HepG2 (cell line): ENCODE measurements at regions not wholly inside any gene's neighbourhood (a gene's known extent, or its start where the extent isn't known, plus 50 kb on each side); places are given as distances from the start of the nearest gene placed in this dataset.

Source experiments
- ATAC-seq: fragments of 200-7000 bp; cut with Tn5 transposase; 3 replicates; pipeline ENCODE4 v1.9.1; 2020; ENCODE audit warnings: mild to moderate bottlenecking, moderate library complexity
- BruUV-seq: library from RNA; stranded (reverse); fragments of 400-500 nt; replicated peaks from 2 replicates; lab custom pipeline; 2021; lab: Mats Ljungman, UMichigan
- CTCF ChIA-PET: fragments of 300-600 bp; formaldehyde crosslinking; extraction: SDS; loops from one replicate; lab custom pipeline; 2021; ENCODE audit warnings: low total read pairs, inconsistent platforms, low intra/inter-chr PET ratio; lab: Yijun Ruan, JAX
- POLR2A ChIA-PET: fragments of 350-600 bp; sonication (Branson Sonifier 250); formaldehyde crosslinking; loops from one replicate; lab custom pipeline; 2020; ENCODE audit warnings: antibody characterized with exemption, inconsistent platforms; lab: Yijun Ruan, JAX
- DNase-seq: peaks from one replicate; pipeline ENCODE4 v3.0.0-alpha.2; 2015; ENCODE audit warnings: low spot score
- FAIRE-seq: peaks from 3 replicates; lab custom pipeline; 2011; peaks lifted over from hg19 to GRCh38; lab: Jason Lieb, UNC
- H2AFZ ChIP-seq: one replicate; pipeline ENCODE4 v1.6.1; 2011; ENCODE audit warnings: low read length, inconsistent platforms
- H3K27ac ChIP-seq: fragments of 300-600 bp; 3 replicates; pipeline ENCODE4 v1.8.0; 2011; ENCODE audit warnings: mixed run types, mild to moderate bottlenecking, mixed read lengths, low read length, inconsistent platforms; ENCODE audit not compliant: insufficient read depth; ENCODE audit errors: extremely low read length
- H3K27me3 ChIP-seq, 2 experiments: fragments of 200-600 bp in 1 of 2; 2 replicates in 1 of 2; 3 replicates in 1 of 2; pipeline versions ENCODE4 v1.6.0 to v1.8.0; 2011; ENCODE audit warnings: low read length in 2 of 2, mild to moderate bottlenecking in 2 of 2, moderate library complexity in 2 of 2, inconsistent platforms in 1 of 2; ENCODE audit not compliant: insufficient read depth in 2 of 2, control insufficient read depth in 1 of 2
- H3K36me3 ChIP-seq, 2 experiments: fragments of 200-600 bp in 1 of 2; replicated peaks in 1 of 2; 2 replicates in 1 of 2; 3 replicates in 1 of 2; pipeline versions ENCODE4 v1.5.1 to v1.8.0; 2011; ENCODE audit warnings: low read length in 2 of 2, inconsistent platforms in 1 of 2; ENCODE audit not compliant: insufficient read depth in 2 of 2, control insufficient read depth in 1 of 2
- H3K4me1 ChIP-seq: 2 replicates; pipeline ENCODE4 v1.5.1; 2012; ENCODE audit warnings: low read length, inconsistent platforms; ENCODE audit not compliant: insufficient read depth
- H3K4me2 ChIP-seq: 2 replicates; pipeline ENCODE4 v1.6.0; 2011; ENCODE audit warnings: low read depth, low read length, inconsistent platforms
- H3K4me3 ChIP-seq, 3 experiments: fragments of 200-600 bp in 1 of 3; sonication (generic), shearing (Covaris generic) in 1 of 3; replicated peaks in 1 of 3; 2 replicates each; pipeline ENCODE4 v1.5.1; 2011 to 2016; ENCODE audit warnings: low read length in 3 of 3, inconsistent platforms in 2 of 3, low read depth in 2 of 3, mild to moderate bottlenecking in 2 of 3, control low read depth in 1 of 3, mixed read lengths in 1 of 3; ENCODE audit not compliant: insufficient read depth in 1 of 3
- H3K79me2 ChIP-seq: one replicate; pipeline ENCODE4 v1.6.1; 2011; ENCODE audit warnings: low read length, inconsistent platforms; ENCODE audit not compliant: insufficient read depth
- H3K9ac ChIP-seq: 2 replicates; pipeline ENCODE4 v1.6.0; 2011; ENCODE audit warnings: mild to moderate bottlenecking, low read depth, low read length, inconsistent platforms; ENCODE audit not compliant: insufficient read depth
- H3K9me3 ChIP-seq: 2 replicates; pipeline ENCODE4 v1.5.1; 2012; ENCODE audit warnings: mild to moderate bottlenecking, low read length
- H4K20me1 ChIP-seq: 2 replicates; pipeline ENCODE4 v1.6.0; 2011; ENCODE audit warnings: inconsistent platforms, mild to moderate bottlenecking, low read length, moderate library complexity; ENCODE audit not compliant: insufficient read depth
- ATM ChIP-seq: fragments of 450-650 bp; IDR thresholded peaks from 2 replicates; pipeline ENCODE4 v1.7.1; 2017; ENCODE audit warnings: mild to moderate bottlenecking, borderline replicate concordance
- HDAC2 ChIP-seq: sonication (generic); formaldehyde crosslinking; IDR thresholded peaks from 2 replicates; pipeline ENCODE4 v1.4.0; 2020; ENCODE audit warnings: missing genetic modification reagents
- ZC3H13 ChIP-seq: sonication (generic); formaldehyde crosslinking; IDR thresholded peaks from 2 replicates; pipeline ENCODE4 v1.8.1; 2023; ENCODE audit warnings: mild to moderate bottlenecking, missing genetic modification reagents, moderate library complexity
- ZNF547 ChIP-seq: sonication (generic); formaldehyde crosslinking; IDR thresholded peaks from 2 replicates; pipeline ENCODE4 v1.5.1; 2020; ENCODE audit warnings: mild to moderate bottlenecking, missing genetic modification reagents
- ZNF564 ChIP-seq: sonication (generic); formaldehyde crosslinking; IDR thresholded peaks from 2 replicates; pipeline ENCODE4 v1.8.1; 2023; ENCODE audit warnings: mild to moderate bottlenecking, missing genetic modification reagents
- ZNF570 ChIP-seq: sonication (generic); formaldehyde crosslinking; IDR thresholded peaks from 2 replicates; pipeline ENCODE4 v1.4.0; 2020; ENCODE audit warnings: mild to moderate bottlenecking, missing genetic modification reagents, borderline replicate concordance
- ZNF790 ChIP-seq: sonication (generic); formaldehyde crosslinking; IDR thresholded peaks from 2 replicates; pipeline ENCODE4 v1.8.0; 2022; ENCODE audit warnings: missing genetic modification reagents, mild to moderate bottlenecking, borderline replicate concordance
- in situ Hi-C: cut with HindIII; loops from 2 replicates; pipeline ENCODE4 v1.10.0; 2017; ENCODE audit warnings: low pct_unique_long_range_greater_than_20kb; ENCODE audit not compliant: extremely low pct_ligation_motif_present
- intact Hi-C: fragments of 100-400 bp; cut with micrococcal nuclease; formaldehyde crosslinking; loops from one replicate; pipeline ENCODE4 v1.10.0; 2022; ENCODE audit not compliant: unreplicated experiment
- TF ChIP-seq, protein P1 (sequence below): sonication (generic); formaldehyde crosslinking; IDR thresholded peaks from 2 replicates; pipeline ENCODE4 v1.5.1; 2020; ENCODE audit warnings: mild to moderate bottlenecking, missing genetic modification reagents
- TF ChIP-seq, protein P2 (sequence below): sonication (generic); formaldehyde crosslinking; IDR thresholded peaks from 2 replicates; pipeline ENCODE4 v1.8.0; 2022; ENCODE audit warnings: mild to moderate bottlenecking, missing genetic modification reagents, moderate library complexity

DNA sequence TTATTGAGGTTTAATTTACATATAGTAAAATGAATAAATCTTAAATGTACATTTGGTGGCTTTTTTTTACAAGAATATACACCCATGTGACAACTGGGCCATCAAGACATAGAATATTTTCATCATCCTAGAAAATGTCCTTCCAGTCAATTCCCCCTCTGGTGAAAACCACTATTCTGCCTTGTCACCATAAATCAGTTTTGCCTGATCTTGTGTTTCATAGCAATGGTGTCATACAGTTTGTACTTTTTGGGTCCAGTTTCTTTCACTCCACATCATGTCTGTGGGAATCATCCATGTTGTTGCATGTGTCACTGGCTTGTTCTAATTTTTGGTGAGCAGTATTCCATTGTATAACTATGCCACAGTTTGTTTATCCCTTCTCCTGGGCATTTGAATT is 133.1 kb downstream of the PDCD6IP start:
- POLR2A ChIA-PET: no interaction called here
- Histone ChIP-seq H4K20me1 (no peaks in the 10 kb centered on the region), H3K4me3 (no peak overlapping the region), H3K4me1 (no peaks in the 10 kb centered on the region), H2AFZ (no peak overlapping the region), H3K79me2 (no peaks in the 10 kb centered on the region), H3K36me3 (no peaks in the 10 kb centered on the region), H3K9ac (no peak overlapping the region), H3K27ac (no peak overlapping the region), H3K27me3 (peaks cover 0 to 7% of the 10 kb centered on the region in 2 experiments; a peak in 1 of 5 replicates), H3K4me2 (no peak overlapping the region), H3K9me3 (no peaks in the 10 kb centered on the region)
- no TSS peak for BruUV-seq
- DNase-seq (no peak), ATAC-seq (no peak), FAIRE-seq (no peak)
- in situ Hi-C loops: no loop called here
- CTCF ChIA-PET: no interaction called here
- intact Hi-C loops: no loop called here
- TF ChIP-seq, protein P1, sequence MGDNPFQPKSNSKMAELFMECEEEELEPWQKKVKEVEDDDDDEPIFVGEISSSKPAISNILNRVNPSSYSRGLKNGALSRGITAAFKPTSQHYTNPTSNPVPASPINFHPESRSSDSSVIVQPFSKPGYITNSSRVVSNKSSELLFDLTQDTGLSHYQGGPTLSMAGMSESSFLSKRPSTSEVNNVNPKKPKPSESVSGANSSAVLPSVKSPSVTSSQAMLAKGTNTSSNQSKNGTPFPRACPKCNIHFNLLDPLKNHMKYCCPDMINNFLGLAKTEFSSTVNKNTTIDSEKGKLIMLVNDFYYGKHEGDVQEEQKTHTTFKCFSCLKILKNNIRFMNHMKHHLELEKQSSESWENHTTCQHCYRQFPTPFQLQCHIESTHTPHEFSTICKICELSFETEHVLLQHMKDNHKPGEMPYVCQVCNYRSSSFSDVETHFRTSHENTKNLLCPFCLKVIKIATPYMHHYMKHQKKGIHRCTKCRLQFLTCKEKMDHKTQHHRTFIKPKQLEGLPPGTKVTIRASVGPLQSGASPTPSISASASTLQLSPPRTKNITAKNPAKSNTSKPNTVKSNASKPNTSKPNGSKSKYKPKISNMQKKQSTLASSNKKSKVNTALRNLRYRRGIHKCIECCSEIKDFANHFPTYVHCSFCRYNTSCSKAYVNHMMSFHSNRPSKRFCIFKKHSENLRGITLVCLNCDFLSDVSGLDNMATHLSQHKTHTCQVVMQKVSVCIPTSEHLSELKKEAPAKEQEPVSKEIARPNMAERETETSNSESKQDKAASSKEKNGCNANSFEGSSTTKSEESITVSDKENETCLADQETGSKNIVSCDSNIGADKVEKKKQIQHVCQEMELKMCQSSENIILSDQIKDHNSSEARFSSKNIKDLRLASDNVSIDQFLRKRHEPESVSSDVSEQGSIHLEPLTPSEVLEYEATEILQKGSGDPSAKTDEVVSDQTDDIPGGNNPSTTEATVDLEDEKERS (CRISPR knock-in tag): no peak
- TF ChIP-seq ATM (no peak), ZNF790 (no peak), ZNF570 (no peak), ZC3H13 (CRISPR knock-in tag) (no peak), ZNF547 (CRISPR knock-in tag) (no peak), HDAC2 (CRISPR knock-in tag) (no peak), ZNF564 (CRISPR knock-in tag) (no peak)
- TF ChIP-seq, protein P2, sequence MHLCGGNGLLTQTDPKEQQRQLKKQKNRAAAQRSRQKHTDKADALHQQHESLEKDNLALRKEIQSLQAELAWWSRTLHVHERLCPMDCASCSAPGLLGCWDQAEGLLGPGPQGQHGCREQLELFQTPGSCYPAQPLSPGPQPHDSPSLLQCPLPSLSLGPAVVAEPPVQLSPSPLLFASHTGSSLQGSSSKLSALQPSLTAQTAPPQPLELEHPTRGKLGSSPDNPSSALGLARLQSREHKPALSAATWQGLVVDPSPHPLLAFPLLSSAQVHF (CRISPR knock-in tag): no peak
